Fibroblast of skin of right quadriceps (primary cell): ENCODE measurements at regions not wholly inside any gene's neighbourhood (a gene's known extent, or its start where the extent isn't known, plus 50 kb on each side); places are given as distances from the start of the nearest gene placed in this dataset.
A peak's percentile ranks its signal among the peaks of the same experiment; 100 is the strongest.
"Not testable (repeated sequence)": the region's sequence is repeated elsewhere in the genome, so short reads cannot be mapped to it uniquely, and the experiment has no call there.

Experiments used
- DNase-seq: peaks from one replicate; pipeline ENCODE4 v3.0.0-alpha.2; 2013

DNA sequence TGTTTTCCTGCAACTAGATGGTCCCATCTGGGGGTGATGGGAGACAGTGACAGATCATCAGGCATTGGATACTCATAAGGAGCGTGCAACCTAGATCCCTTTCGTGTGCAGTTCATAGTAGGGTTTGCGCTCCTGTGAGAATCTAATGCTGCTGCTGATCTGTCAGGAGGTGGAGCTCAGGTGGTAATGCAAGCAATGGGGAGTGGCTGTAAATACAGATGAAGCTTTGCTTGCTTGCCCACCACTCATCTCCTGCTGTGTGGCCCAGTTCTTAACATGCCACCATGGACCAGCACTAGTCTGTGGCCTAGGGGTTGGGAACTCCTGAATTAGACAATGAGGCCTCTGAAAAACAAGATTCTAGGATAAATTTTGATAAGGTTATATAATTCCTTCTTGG, 430.6 kb downstream of the KCNJ2 start:
- not testable (repeated sequence) for DNase-seq

DNA sequence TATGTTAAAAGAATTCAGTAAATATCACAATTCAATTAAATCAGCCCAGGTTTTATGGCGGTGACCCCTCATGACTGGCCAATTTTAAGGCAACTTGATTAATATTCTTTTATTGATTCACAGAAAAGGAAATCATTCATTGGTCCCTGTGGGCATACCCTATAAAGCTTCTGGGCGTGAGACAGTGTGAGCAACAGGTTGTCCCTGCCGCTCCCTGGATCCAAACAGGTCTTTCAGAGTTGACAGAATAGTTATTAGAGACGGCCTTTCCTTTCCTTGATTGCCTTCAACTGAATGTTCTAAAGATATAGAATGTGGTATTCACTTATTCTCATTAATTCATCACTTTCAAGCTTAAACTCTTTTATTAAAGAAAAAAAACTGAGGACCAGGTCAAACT, 433.9 kb downstream of the KCNJ2 start:
- no peak for DNase-seq

DNA sequence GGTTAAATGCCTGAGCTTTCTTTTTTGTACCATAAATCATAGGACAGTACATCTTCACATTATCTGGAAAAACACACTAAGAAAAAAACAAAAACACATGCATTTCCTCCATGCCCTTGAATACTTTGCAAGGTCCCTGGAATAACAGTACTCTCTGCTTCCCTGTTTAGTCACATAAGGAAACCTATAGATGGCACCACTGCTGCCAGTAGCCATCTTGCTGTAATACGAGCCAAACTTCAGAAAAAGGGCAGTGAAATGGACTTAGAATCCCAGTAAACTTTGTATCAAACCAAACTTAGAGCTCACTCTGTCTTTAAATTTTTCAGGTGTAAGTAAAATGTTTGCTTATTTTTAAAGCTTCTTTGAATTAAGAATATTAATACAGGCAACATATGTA, 435.5 kb downstream of the KCNJ2 start:
- DNase-seq: no peak

DNA sequence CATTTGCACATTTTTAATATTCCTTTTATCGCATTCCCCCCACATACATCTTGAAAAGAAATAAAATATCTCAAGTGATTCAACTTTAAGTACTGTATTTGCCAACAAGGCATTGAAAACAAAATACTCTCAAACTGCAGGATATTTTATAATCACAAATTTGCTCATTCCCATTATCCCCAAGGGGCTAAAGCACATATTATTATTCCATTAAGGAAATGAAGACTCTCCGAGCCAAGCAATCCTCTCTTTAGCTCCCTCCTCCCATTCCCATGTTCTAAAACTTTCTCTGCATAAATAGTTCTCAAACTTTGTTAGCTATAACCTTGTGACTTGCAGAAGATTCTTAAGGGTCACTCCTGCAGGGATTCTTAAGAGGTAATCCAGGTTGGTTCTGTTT, 436.8 kb downstream of the KCNJ2 start:
- no peak for DNase-seq

DNA sequence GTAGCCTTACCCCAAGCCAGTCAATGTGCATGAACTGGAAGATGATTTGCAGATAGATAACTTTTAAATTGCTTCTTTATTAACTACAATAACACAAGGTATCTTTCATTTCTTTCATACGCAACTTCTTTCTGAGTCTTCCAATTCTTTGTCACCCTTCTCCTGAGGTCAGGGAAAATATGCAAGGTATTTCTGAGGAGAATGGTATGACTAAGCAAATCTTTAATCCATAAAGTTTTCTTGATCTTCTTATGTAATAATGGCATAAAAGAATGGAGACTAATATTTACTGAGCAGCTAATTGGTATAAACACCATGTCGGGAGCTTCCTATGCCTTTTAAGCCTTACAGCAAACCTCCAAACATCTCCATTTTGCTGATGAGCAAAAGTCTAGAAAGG, 438.9 kb downstream of the KCNJ2 start:
- no peak for DNase-seq

DNA sequence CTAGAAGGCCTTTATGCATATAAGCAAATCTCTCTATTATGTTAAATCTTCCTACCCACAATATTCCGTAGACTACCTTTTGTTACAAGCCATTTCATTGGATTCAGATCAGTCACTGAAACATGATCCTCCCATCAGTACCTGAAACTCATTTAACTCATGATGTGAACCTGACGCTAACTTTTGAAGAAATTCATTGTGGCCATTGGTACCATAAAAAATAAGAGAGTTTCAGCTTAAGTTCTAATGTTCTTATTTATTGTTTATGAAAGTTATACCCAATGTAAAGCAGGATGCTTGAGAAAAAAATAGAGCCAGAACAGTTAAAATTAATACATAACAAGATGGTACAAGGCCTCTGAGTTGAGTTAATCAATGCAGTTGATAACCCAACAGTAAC, 439.6 kb downstream of the KCNJ2 start:
- no peak for DNase-seq

DNA sequence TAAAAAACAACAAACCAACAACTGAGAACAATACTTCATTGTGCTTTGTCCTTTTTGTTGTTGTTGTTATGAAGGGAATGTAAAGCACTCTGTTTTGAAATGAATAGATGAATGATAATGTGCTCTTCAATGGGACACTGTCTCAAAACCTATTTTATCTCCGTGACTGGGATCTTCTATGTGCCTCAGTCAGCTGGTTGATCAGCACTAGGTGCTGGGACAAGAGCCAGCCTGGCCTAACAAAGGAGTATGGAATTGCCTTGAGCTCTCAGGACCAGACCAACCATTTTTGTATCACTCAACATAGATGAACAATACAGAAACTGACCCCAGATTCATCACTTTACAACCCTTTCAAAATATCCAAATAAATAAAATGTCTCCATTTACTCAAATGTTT, 440.2 kb downstream of the KCNJ2 start:
- no peak for DNase-seq

DNA sequence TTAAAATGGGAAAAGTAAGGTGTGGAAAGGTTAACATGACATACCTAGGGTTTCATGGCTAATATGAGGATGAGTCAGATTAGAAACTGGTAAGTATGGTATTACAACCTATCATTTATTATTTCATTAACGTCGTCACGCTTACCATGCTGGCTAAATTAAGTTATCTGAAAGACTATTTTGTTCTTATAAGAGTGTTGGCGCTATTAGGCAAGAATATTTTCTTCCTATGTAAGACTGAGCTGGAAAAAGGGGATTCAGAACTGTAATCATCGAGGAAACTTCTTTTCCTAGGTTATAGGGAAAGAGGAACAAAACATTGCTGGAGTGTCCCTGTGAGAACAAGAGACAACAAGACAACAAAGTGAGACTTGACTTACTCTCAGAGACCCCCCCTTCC, 440.8 kb downstream of the KCNJ2 start:
- DNase-seq: no peak

DNA sequence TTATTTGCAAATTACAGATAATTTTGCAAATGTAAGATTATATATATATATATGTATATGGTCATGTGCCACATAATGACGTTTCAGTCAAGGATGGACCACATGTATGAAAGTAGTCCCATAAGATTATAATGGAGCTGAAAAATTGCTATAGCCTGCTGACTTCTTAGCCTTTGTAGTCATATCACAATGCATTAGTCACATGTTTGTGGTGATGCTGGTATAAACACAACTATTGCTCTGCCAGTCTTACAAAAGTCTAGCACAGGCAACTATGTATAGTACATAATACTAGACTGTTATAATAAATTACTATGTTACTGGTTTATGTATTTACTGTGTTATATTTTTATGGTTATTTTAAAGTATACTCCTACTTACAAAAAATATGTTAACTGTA, 444.3 kb downstream of the KCNJ2 start:
- no peak for DNase-seq

DNA sequence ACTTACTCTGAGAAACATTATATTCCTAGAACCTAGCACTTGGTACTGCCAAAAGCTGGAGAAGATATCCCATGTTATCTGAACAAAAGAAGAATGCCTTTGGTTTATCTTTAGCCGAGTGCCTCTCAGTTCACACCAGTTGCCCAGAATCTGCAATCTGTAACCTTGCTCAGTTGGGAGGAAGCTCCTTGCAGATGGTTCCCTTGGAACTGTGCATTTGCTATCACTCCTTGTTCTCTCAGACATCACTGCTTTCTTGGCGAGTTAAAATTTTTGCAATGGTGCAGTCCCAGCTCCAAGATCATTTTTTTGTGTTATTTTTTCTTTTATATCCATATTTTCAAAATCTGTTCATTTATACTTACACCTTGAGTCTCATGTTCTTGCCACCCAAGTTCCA, 446.5 kb downstream of the KCNJ2 start:
- no peak for DNase-seq

DNA sequence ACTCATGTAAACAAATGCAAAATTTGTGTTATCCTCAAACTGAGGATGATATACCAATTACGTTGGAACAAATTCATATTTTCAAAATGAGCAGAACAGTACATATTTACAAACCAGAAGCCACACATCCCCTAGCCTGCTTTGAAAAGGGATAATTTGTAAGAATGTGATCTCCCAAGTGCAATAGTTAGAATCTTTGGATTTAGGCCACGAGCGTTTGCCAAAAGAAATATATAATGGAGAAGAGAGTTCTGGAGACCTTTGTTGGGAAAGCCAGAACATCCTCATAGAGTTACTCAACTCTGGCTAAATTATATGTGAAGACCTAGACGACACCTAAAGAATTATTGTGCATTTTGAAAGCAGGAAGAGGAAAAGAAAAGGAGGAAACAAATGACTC, 449.3 kb downstream of the KCNJ2 start:
- no peak for DNase-seq

DNA sequence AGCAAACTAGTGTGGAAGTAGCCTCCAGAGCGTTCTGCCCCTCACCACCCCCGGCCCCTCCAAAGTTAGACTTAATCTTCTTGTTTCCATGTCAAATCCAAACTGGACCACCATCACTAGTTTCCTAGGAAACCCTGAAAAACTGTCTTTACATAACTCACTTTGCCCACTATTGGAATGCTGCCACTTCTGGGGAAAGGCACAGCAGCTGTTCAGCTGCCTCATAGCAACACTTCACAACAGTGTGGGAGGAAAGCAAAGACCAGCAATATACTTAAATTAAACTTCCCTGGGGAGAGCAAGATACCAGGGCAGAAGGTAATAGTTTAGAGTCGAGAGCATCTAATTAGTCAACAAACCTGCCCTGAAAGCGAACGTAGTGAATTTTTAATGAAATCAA, 452.2 kb downstream of the KCNJ2 start:
- peak; percentile 5 for DNase-seq

DNA sequence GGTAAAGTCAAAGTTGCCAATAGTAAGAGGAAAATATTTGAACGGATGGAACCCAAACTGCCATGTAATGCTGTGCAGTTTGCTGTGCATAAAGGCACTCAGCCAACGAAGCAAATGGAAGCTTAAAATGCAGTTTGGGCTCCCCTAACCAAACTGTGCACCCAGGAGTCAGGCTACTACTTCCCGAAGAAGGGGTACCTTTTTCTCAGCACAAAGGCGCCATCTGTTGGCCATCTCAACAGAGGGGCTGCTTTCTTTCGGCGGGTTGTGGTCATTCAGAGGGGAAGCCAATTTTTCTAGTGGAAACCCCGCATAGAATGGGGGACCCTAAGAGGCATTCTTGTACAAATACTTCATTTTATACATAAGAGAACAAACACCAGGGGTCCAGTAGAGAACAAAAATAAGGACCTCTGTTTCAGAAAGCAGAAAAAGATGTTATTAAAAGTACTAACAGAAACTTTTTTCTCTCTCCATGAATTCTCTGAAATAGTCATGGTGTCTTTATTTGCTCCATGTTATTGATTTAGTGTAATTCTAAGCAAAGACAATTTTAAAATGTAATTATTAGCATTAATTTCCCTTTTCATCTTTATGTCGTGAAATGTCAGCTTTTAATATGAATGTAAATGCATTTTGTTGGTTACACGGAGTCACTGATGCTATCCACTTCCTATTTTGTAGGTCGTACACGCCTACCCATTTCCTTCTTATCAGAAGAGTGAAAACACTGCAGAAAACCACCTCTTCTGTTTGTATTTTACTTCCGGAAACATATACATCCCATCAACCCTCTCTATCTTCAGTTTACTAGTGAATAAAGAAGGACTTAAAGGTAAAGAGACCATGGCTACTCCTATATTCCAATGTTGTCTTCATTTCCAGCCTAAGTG, 453.3 kb downstream of the KCNJ2 start:
- DNase-seq: peak; percentile 18

DNA sequence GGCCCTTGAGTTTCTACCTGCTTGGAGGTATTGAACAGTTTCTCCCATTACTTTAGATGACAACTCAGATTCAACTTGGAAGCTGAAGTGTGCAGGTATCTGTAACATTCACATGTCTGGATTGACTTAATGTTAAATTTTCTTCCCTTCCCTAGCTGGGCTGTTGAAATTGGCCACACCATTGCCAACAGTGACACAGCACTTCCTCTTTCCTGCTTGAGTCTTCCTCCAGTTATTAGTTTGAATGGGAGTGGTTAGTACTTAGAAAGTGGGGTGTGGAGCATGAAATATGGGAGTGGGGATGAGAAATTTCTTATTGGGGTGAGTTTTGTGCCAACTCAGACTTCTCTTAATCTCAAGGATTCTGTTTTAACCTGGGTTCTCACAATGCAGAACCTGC, 454.9 kb downstream of the KCNJ2 start:
- DNase-seq: no peak

DNA sequence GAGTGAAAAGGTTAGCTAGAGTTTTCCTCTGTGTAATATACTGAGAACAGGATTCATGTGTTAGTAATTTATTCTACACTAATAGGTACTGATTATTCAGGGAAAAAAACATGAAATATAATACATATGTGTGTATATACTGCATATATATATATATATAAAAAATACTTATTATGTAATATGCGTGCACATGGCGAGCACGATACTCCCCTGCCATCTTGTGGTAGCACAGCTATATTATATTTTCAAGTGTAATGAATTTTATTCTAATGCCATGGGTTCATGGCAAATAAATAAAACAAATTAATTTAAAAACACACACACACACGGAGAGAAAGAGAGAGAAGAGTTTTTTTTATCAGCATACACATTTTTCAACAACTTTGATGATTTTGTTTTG, 460.6 kb downstream of the KCNJ2 start:
- DNase-seq: no peak

DNA sequence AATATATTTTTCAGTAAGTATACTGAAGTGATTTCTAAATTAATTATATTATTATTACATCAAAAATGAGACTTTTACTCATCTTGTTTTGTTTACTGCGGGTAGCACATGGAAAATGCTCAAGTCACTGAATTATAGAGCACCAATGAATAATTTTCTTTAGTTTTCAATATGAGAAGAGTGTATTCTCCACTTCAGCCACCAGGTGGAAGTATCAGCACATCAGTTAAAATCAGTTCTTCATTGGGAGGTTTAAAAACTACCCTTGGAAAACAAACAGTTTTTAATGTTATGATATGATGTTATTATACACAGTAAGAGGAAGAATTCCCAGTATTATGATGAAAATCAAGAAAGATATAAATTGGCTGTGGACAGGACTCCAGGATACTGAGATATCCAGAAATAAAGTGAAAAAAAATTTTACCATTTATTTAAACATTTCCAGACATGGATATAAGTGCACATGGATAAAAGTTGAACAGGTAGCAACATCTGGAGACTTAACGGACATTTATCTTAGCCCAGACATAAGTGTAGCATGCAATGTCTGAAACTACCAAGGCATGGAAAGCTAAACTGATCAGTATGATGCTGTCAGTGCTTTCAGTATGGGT, 467.3 kb downstream of the KCNJ2 start:
- DNase-seq: peak; percentile 37

DNA sequence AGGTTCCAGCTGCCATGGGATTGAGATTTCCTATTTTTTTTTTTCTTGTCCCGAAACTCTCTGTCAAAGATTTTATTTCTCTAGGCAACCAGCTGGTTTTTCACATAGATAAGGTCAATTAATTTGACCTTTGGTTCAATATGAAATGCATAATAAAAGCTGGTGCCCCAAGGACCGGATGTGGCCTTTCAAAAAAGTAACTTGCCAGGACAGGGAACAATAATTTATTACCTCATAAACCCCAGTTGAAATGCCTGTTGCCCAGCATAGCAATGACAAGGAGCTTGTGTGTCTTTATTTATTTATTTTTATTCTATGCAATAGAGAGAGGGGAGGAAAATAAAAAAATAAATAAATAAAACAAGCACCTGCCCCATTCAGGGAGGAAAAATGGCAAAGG, 472.7 kb downstream of the KCNJ2 start:
- no peak for DNase-seq

DNA sequence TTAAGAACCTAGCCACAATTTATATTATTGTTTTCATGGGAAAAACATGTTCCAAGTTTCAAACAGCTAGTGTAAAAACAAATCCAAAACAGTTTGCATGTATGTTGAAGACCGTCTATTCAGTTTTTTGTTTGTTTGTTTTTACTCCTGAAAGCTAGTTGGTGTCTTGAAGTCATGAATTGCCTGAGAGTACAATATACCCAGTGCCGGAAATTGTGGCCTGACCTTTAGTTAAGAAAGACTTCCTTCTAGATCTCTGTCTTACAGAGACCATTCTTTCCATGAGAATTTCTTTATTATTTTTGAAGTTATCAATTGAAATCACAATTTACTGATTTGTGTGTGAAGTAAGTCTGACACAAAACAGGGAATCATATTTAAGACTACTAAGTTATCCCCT, 474.8 kb downstream of the KCNJ2 start:
- DNase-seq: no peak

DNA sequence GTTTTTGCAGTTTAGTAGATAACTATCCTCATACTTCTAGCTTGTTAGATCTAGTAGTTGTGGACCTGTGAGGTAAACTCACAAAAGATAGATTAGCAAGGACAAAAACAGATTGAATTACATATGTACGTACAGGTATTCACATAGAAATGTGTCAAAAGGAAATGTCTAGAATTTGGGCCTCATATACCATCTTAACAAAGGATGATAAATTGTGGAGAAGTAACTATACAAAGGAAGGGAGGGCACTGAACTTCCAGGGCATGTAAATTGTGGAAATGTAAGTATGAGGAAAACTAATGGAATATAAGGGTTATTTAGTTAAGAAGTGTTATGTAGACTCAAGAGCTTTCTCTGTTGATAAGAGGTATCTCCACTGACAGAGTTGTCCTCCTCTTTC, 477.3 kb downstream of the KCNJ2 start:
- DNase-seq: no peak

DNA sequence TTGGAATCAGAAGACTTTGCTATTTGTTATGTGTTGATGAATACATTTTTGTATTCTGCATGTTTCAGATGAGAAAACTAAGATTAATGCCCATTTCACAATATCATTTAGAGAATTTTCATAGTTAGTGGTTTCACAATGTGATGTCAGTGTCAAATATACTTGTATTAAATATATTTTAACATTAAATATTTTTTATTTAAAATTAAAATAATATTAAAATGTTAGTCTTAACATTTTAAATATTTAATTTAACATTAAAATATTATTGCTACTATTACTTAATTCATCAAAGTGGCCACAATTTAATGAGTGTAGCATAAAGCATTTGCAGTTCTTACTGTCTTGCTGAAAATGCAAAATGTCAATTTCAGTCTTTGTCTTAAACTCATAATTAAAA, 478.8 kb downstream of the KCNJ2 start:
- no peak for DNase-seq

DNA sequence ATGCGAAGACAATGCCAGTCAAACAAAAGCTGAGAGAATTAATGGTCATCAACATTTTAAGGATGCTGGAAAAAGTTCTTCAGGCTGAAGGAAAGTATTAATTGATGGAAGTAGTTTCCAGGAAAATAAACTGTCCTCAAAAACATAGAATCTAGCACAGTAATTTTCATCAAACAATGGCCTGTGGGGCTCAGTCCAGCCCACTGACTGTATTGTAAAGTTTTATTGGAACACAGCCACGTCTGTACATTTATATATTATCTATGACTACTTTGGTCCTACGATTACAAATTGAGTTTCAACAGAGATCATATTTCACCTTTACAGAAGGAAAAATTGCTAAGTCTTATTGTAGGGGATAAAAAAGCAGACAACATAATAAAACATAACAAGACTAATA, 484.5 kb downstream of the KCNJ2 start:
- no peak for DNase-seq

DNA sequence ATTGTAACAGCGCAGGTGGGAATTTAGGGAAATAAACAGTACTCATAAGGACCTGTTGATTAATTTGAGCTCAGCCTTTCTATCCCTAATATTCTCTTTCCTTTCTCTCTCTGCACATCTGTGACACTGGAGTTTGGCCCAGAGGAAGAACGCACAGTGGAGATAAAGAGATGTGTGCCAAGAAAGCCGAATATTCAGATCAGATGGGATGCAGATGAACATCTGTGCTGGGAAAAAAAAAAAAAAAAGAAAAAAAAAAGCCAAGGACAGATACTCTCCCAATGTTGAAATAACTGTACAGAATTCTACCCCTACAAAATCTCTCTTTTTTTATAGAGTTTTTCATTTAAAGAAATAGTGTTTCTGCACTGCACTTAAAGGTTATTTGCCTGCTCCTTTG, 485.4 kb downstream of the KCNJ2 start:
- no peak for DNase-seq

DNA sequence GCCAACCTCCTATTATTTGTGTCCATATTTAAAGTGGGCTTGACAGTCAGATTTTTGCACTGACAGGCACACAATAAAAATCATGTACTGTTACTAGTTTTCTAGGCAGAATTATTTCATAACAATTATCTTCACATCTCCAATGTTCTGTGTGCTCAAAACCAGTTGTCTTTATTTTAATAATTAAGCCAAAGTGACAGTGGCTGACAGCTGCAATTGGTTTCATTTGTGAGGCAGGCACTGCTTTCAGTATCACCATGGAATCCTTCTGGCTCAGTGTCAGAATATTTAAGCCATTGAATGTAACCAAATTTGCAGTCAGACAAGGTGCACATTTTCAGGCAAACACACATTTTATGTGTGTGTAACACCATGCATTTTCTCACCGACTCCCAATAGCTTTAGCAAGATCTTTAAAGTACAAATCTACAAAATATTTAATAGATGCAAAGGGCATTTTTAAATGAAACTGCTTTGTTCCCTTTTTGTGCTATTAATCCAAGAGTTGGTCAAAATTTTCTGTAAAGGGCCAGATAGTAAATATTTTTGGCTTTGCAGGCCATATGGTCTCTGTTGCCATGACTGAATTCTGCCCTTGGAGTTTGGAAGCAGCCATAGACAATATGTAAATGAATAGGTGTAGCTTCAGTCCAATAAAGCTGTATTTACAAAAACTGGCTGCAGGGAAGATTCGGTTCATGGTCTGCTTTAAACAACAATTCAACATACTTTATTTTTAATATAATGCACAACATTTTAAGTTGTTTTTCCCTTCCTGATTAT, 486.0 kb downstream of the KCNJ2 start:
- DNase-seq: no peak

DNA sequence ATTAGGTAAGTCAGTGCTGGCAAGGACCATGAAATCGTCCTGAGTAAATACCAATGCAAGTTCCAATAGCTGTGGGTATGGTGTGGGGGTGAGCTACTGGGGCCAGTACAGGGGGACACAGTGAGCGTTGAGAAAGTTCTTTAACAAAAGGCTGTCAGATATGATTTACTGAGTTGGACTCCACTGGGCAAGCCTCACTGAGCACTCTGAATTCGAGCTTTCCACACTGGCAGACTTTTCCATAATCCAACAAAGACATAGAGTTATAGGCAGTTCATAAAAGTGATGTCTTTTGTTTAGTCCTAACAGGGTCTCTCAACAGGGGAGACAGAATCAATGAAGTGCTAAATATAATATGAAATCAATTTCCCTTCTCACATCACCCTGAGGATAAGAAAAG, 489.0 kb downstream of the KCNJ2 start:
- DNase-seq: no peak
